ENCODE measurements at regions not wholly inside any gene's neighbourhood (a gene's known extent, or its start where the extent isn't known, plus 50 kb on each side); places are given as distances from the start of the nearest gene placed in this dataset.

GRCh38 chr21:25036775-25037174 is 570.5 kb downstream of the MRPL39 start:
- Histone ChIP-seq H3K14ac (replicated peaks; ENCODE audit: low read depth, low read length) (no peak overlapping the region), H2AK5ac (ENCODE audit: low read depth, low read length) (no peak overlapping the region), H3K56ac (ENCODE audit: extremely low read depth, insufficient read depth, low read length) (no peak overlapping the region), H3K27ac (ENCODE audit: insufficient read depth, low read length) (no peak overlapping the region), H2BK15ac (ENCODE audit: low read depth, low read length) (no peak overlapping the region), H3K36me3 (ENCODE audit: control insufficient read depth, insufficient read depth, low read length) (no peaks in the 10 kb centered on the region), H3K4ac (ENCODE audit: low read depth, low read length) (no peak overlapping the region), H3K4me3 (ENCODE audit: insufficient read depth, low read depth, low read length) (no peak overlapping the region), H3K4me1 (ENCODE audit: control insufficient read depth, insufficient read depth, low read length) (no peaks in the 10 kb centered on the region), H2BK120ac (ENCODE audit: low read depth, low read length) (no peak overlapping the region), H3K79me1 (ENCODE audit: low read depth in 1 of 2, low read length in 2 of 2) (no peaks in the 10 kb centered on the region), H3K23ac (ENCODE audit: low read depth, low read length) (no peak overlapping the region), H3K9me3 (ENCODE audit: control insufficient read depth, insufficient read depth, low read length) (no peaks in the 10 kb centered on the region), H3K4me2 (ENCODE audit: low read depth, low read length) (no peak overlapping the region), H3K27me3 (ENCODE audit: control insufficient read depth, insufficient read depth, low read length) (no peaks in the 10 kb centered on the region), H4K5ac (ENCODE audit: low read depth, low read length) (no peak overlapping the region), H4K8ac (ENCODE audit: low read depth in 2 of 2, low read length in 2 of 2) (no peak overlapping the region), H3K9me1 (ENCODE audit: insufficient read depth, low read length) (no peaks in the 10 kb centered on the region), H2BK5ac (ENCODE audit: low read depth, low read length, poor library complexity, severe bottlenecking) (no peak overlapping the region), H2BK20ac (ENCODE audit: low read depth, low read length) (no peak overlapping the region), H2AK9ac (replicated peaks; ENCODE audit: low read depth, low read length, poor library complexity) (no peak overlapping the region), H3K18ac (ENCODE audit: low read depth, low read length) (no peak overlapping the region), H2AFZ (replicated peaks; ENCODE audit: low read length, poor library complexity) (no peak overlapping the region), H4K20me1 (ENCODE audit: insufficient read depth, low read length) (no peaks in the 10 kb centered on the region), H3K9ac (ENCODE audit: low read depth, low read length) (no peak overlapping the region), H4K91ac (ENCODE audit: insufficient read depth, low read depth, low read length) (no peak overlapping the region)
- ATAC-seq (ENCODE audit: low read depth), result no peak
- ChIA-PET CTCF (no interaction called here), POLR2A (ENCODE audit: unreplicated experiment) (no interaction called here)
- WGBS, 2 experiments (ENCODE audit: extremely low coverage in 2 of 2, insufficient read length in 1 of 2), result no CpG with 5 or more reads among the region's 1 CpG
- dilution Hi-C loops (cut with HindIII; ENCODE audit: low sequenced_read_pairs, unreplicated experiment), result no loop called here
- no peak for TF ChIP-seq BHLHE40 (IDR thresholded peaks at IDR 0.05; ENCODE audit: low read depth, low read length)
- TF ChIP-seq NFE2L2 (IDR thresholded peaks at IDR 0.05; ENCODE audit: low read depth, low read length), result no peak
- no peak for TF ChIP-seq FOS (IDR thresholded peaks at IDR 0.05; ENCODE audit: low read depth, low read length)
- TF ChIP-seq USF2 (IDR thresholded peaks at IDR 0.05; ENCODE audit: low read depth, low read length), result no peak
- TF ChIP-seq MXI1 (IDR thresholded peaks at IDR 0.05; ENCODE audit: borderline replicate concordance, low read depth, low read length), result no peak
- no peak for TF ChIP-seq CHD1 (IDR thresholded peaks at IDR 0.05; ENCODE audit: low read depth, low read length)
- no peak for TF ChIP-seq RAD21 (IDR thresholded peaks at IDR 0.05; ENCODE audit: low read length)
- no peak for TF ChIP-seq MAFK (IDR thresholded peaks at IDR 0.05; ENCODE audit: low read depth, low read length)
- no peak for TF ChIP-seq POLR2A (IDR thresholded peaks at IDR 0.05; ENCODE audit: low read depth, low read length)
- TF ChIP-seq ELK1 (IDR thresholded peaks at IDR 0.05; ENCODE audit: borderline replicate concordance, low read depth, low read length), result no peak
- TF ChIP-seq, protein P1, sequence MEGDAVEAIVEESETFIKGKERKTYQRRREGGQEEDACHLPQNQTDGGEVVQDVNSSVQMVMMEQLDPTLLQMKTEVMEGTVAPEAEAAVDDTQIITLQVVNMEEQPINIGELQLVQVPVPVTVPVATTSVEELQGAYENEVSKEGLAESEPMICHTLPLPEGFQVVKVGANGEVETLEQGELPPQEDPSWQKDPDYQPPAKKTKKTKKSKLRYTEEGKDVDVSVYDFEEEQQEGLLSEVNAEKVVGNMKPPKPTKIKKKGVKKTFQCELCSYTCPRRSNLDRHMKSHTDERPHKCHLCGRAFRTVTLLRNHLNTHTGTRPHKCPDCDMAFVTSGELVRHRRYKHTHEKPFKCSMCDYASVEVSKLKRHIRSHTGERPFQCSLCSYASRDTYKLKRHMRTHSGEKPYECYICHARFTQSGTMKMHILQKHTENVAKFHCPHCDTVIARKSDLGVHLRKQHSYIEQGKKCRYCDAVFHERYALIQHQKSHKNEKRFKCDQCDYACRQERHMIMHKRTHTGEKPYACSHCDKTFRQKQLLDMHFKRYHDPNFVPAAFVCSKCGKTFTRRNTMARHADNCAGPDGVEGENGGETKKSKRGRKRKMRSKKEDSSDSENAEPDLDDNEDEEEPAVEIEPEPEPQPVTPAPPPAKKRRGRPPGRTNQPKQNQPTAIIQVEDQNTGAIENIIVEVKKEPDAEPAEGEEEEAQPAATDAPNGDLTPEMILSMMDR (conservative IDR thresholded peaks at IDR 0.05; ENCODE audit: low read depth, low read length), result no peak
- no peak for TF ChIP-seq RCOR1 (IDR thresholded peaks at IDR 0.05; ENCODE audit: insufficient replicate concordance, low read length)
- TF ChIP-seq SMC3 (IDR thresholded peaks at IDR 0.05; ENCODE audit: low read depth, low read length), result no peak
- TF ChIP-seq RFX5 (IDR thresholded peaks at IDR 0.05; ENCODE audit: low read depth, low read length), result no peak
- no peak for TF ChIP-seq CEBPB (IDR thresholded peaks at IDR 0.05; ENCODE audit: low read depth, low read length)
- TF ChIP-seq MAZ (IDR thresholded peaks at IDR 0.05; ENCODE audit: borderline replicate concordance, low read depth, low read length), result no peak
- no peak for DNase-seq
- in situ Hi-C loops (cut with MboI; ENCODE audit: low sequenced_read_pairs), result no loop called here
- intact Hi-C loops (cut with micrococcal nuclease), result no loop called here
- no TSS peak for BruUV-seq (replicated peaks)

Measured in IMR-90 (cell line).